ENCODE measurements at regions not wholly inside any gene's neighbourhood (a gene's known extent, or its start where the extent isn't known, plus 50 kb on each side); places are given as distances from the start of the nearest gene placed in this dataset.

GRCh38 chr1:37332126-37332525, 142.3 kb upstream of the ZC3H12A start:
- no peak for ATAC-seq
- TF ChIP-seq, protein P1, sequence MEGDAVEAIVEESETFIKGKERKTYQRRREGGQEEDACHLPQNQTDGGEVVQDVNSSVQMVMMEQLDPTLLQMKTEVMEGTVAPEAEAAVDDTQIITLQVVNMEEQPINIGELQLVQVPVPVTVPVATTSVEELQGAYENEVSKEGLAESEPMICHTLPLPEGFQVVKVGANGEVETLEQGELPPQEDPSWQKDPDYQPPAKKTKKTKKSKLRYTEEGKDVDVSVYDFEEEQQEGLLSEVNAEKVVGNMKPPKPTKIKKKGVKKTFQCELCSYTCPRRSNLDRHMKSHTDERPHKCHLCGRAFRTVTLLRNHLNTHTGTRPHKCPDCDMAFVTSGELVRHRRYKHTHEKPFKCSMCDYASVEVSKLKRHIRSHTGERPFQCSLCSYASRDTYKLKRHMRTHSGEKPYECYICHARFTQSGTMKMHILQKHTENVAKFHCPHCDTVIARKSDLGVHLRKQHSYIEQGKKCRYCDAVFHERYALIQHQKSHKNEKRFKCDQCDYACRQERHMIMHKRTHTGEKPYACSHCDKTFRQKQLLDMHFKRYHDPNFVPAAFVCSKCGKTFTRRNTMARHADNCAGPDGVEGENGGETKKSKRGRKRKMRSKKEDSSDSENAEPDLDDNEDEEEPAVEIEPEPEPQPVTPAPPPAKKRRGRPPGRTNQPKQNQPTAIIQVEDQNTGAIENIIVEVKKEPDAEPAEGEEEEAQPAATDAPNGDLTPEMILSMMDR (IDR thresholded peaks at IDR 0.05) = no peak
- no peaks in the 10 kb centered on the region for H3K9me3 ChIP-seq
- intact Hi-C loops (cut with DNase I, micrococcal nuclease) = no loop called here
- no peaks in the 10 kb centered on the region for H3K4me1 ChIP-seq (ENCODE audit: low read depth)
- no peaks in the 10 kb centered on the region for H3K36me3 ChIP-seq (ENCODE audit: low read depth)
- H3K4me3 ChIP-seq = no peak overlapping the region
- DNase-seq = no peak

GRCh38 chr1:37338658-37339057, 135.7 kb upstream of the ZC3H12A start:
- no peak for ATAC-seq
- DNase-seq = no peak
- intact Hi-C loops (cut with DNase I, micrococcal nuclease) = no loop called here
- Histone ChIP-seq H3K9me3 (no peaks in the 10 kb centered on the region), H3K36me3 (ENCODE audit: low read depth) (no peaks in the 10 kb centered on the region), H3K4me3 (no peak overlapping the region), H3K4me1 (ENCODE audit: low read depth) (no peaks in the 10 kb centered on the region)
- TF ChIP-seq, protein P1 (IDR thresholded peaks at IDR 0.05) = no peak

- H3K36me3 ChIP-seq (ENCODE audit: low read depth) = no peaks in the 10 kb centered on the region
- ATAC-seq = no peak
- intact Hi-C loops (cut with DNase I, micrococcal nuclease) = no loop called here
- no peak for DNase-seq
- no peaks in the 10 kb centered on the region for H3K4me1 ChIP-seq (ENCODE audit: low read depth)
- TF ChIP-seq, protein P1 (IDR thresholded peaks at IDR 0.05) = no peak
- no peaks in the 10 kb centered on the region for H3K9me3 ChIP-seq
- H3K4me3 ChIP-seq = no peak overlapping the region
Measured at GRCh38 chr1:37342736-37343135, 131.6 kb upstream of the ZC3H12A start.

DNA sequence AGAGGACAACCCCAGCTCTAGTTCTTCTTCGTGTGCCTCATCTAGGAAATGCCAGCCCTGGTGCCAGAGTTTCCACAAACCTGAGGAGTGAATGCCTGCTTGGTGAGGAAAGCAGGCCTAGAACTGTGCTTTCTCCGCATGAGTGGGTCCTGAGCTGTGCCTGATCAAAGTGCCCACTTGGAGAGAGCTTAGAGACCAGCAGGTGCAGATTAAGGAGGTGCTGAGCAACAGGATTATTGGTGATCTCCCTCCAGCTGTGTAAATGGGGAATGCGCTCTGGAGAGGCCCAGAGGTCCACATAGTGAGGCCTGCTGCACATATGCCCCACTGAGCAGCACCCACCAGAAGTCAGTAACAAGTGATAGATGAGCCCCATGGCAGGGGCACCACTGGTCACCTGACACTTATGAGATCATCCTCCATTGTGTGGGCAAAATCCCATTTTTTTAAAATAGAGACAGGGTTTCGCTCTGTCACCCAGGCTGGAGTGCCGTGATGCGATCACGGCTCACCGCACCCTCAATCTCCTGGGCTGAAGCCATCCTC, 127.2 kb upstream of the ZC3H12A start:
- DNase-seq (no peak), ATAC-seq (no peak)
- H3K4me3 ChIP-seq = no peak overlapping the region
- intact Hi-C loops (cut with DNase I, micrococcal nuclease) = no loop called here
- TF ChIP-seq, protein P1 (IDR thresholded peaks at IDR 0.05) = no peak
- no peaks in the 10 kb centered on the region for H3K9me3 ChIP-seq
- H3K36me3 ChIP-seq (ENCODE audit: low read depth) = no peaks in the 10 kb centered on the region
- H3K4me1 ChIP-seq (ENCODE audit: low read depth) = no peaks in the 10 kb centered on the region

DNA sequence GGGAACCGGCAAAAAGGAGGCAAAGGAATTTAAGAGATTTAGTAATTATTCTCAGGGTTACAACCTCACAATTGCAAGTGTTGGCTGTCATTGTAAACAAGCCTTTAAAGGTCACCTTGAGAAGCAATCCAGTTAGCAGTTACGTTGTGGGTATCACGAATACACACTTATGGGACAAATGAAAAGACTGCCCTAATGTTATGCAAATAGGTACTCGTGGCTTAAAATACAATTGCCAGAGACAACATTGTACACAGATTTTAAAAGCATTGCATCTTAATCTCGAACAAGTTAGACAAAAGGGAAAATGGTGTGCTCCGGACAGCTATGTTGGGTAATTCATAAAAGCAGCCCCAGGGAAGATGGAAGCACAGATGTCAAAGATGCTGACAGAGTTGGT, 120.5 kb upstream of the ZC3H12A start:
- H3K9me3 ChIP-seq = no peaks in the 10 kb centered on the region
- H3K4me3 ChIP-seq = no peak overlapping the region
- DNase-seq = no peak
- no peaks in the 10 kb centered on the region for H3K4me1 ChIP-seq (ENCODE audit: low read depth)
- H3K36me3 ChIP-seq (ENCODE audit: low read depth) = no peaks in the 10 kb centered on the region
- TF ChIP-seq, protein P1 (IDR thresholded peaks at IDR 0.05) = no peak
- intact Hi-C loops (cut with DNase I, micrococcal nuclease) = no loop called here
- no peak for ATAC-seq

All from mucosa of descending colon (tissue), 3 donors.